ENCODE measurements at regions not wholly inside any gene's neighbourhood (a gene's known extent, or its start where the extent isn't known, plus 50 kb on each side); places are given as distances from the start of the nearest gene placed in this dataset.

- TF ChIP-seq EZH2 (IDR thresholded peaks at IDR 0.05; ENCODE audit: borderline replicate concordance, low read length): no peak
- no peak for TF ChIP-seq CTCF (conservative IDR thresholded peaks at IDR 0.05 in 1 of 2, IDR thresholded peaks at IDR 0.05 in 1 of 2; ENCODE audit: extremely low read depth in 1 of 2, insufficient read depth in 1 of 2, low read depth in 1 of 2, low read length in 2 of 2)
These were observed 411.3 kb upstream of the SEMA3C start for GRCh38 chr7:81330108-81330507.
